Esophagus mucosa (tissue), 1 donor: ENCODE measurements at regions not wholly inside any gene's neighbourhood (a gene's known extent, or its start where the extent isn't known, plus 50 kb on each side); places are given as distances from the start of the nearest gene placed in this dataset.

Experiments used
- ATAC-seq: fragments of 200-7000 bp; cut with Tn5 transposase; one replicate; pipeline ENCODE4 v1.9.1; 2020
- donor health status: DM: yes; HTN: yes; CAD: no.

DNA sequence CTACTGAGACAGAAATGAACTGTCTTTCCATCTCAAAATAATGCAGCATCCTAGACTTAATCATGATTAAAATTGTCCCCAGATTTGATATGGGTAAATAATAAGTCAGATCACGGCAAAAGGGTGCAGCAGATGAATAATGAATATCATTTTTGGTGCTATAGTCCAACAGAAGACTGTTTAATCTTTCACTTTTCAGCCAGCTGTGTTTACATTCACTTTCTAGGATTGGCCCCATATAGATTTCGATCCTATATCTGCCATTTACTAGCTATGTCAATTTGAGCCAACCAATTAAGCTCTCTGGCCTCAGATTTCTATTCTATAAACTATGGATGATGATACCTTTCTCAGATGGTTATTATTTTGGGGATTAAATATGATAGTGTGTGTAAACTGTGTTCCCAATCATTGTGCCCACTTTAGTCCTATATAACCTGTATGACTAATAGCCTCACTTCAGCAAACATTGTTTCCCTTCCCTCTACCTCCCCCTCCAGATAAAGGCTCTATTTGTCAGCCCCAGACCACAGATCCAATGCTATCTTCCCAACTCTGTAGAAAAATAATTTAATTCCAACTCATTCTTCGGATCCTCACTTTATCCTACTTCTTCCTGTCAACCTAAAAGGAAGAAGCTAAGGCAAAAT lies 53.6 kb upstream of the NT5E start:
- no peak for ATAC-seq

DNA sequence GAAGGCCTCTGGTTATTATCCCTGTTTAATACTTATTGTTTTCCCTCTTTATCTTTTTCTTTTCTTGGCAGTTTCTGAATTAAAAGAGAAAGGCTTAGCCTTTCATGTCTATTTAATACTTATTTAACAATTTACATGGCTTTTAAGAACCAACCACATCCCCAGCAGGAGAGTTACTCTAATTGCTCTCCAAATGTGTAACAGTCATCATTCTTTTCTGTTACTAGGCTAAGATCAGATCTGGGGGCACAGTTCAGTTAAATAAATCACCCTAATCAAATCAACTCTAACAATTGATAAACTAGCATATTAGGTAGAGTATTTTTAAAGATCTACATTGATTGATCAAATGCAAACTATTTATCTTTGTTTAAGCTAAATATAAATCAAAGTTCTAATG lies 54.1 kb upstream of the NT5E start:
- no peak for ATAC-seq

DNA sequence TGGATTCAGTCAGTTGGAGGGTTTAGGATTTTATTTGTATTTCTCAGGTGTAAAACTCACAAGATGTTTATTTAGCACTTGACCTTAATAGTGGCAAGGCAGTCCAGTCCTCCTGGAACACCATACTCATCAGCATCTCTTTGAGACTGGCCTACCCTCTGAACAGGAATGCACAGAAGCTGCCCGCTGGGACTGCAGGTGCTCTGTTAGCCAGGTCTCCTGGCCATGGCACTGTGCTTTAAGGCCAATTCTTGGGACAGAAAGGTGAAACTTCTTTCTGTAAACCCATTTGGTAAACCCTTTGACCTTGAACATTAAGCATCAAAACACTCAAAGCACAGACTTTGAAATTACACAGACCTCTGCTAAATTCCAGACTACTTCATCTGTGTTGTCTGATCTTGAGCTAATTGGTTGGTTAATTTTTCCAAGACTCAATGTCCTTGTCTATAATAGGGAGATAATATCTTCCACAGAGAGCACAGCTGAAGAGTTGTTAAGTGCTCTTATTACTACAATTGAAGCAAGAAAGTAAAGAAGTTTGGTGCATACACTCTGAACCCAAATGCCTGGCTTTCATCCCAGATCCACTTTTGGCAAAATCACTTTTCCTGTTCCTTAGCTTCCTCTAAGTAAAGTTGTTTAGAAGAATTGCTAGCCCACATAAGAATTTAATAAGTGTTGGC lies 54.9 kb upstream of the NT5E start:
- no peak for ATAC-seq

DNA sequence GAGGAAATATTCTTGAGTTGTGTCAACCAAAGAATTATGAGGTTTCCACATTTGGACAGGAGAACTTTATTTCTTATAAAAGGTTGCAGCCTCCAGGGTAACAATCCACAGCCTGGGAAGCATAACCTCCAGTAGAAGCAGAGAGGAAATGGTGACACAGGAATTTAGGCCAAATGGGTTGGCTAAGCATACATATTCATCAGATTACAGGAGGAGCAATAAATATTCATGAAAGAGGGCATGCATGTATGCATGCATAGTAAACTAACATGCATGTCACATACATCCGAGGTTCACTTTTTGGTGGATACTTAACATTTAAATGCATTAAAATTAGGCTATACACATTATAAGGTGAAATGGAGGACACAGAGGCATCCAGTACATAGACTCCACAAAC lies 55.7 kb upstream of the NT5E start:
- no peak for ATAC-seq

DNA sequence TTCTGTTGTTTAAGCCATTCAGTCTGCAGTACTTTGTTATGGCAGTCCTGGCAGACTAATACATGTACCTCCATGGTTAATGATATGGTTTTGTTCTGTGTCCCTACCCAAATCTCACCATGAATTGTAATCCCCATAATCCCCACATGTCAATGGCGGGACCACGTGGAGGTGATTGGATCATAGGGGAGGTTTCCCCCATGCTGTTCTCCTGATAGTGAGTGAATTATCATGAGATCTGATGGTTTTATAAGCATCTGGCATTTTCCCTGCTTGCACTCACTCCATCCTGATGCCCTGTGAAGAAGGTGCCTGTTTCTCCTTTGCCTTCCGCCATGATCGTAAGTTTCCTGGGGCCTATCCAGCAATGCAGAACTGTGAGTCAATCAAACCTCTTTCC lies 57.5 kb upstream of the NT5E start:
- ATAC-seq = no peak

DNA sequence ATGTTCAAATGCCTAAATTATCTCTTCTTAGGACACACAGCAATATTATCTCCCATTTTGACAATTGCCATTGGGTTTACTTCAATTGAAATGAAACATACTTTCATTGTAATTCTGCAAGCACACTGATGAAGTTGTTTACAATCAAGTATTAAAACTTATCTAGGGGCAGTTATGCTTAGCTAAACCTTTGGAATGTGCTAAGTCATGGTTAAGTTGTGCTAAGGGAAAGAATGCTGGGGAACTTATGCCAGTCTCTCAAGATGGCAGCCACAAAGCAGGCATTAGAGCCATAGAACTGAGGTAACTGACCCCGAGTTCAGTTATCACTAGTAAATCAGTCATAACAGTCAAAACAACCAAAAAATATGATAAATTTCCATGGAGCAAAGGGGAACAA lies 59.1 kb upstream of the NT5E start:
- no peak for ATAC-seq

DNA sequence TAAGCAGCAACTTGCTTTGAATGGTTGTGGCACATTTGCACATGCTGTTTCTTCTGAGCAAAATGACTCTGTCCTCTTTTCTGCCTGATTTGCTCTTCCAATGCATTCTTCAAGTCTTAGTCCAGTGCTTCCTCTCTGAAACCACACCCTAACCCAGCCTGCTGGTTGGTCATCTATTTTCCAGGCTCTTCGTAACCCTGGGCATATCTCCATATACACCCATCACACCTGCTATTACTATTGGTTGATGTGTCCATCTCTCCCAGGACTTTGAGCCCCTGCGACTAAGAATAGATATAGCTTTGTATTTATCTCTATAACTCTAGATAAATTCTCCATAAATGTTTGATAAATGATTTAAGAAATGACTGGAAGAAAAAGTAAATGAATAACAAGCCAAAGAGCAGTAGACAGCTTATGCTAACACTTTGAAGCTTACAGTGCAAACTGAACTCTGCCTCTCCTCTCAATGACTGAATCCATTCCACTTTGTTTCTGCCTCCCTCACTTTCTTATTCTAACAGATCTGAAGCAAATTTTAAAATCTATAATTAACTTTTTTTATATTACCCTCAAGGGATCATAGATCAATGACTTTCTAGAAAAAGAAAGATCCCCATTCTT lies 59.7 kb upstream of the NT5E start:
- no peak for ATAC-seq

DNA sequence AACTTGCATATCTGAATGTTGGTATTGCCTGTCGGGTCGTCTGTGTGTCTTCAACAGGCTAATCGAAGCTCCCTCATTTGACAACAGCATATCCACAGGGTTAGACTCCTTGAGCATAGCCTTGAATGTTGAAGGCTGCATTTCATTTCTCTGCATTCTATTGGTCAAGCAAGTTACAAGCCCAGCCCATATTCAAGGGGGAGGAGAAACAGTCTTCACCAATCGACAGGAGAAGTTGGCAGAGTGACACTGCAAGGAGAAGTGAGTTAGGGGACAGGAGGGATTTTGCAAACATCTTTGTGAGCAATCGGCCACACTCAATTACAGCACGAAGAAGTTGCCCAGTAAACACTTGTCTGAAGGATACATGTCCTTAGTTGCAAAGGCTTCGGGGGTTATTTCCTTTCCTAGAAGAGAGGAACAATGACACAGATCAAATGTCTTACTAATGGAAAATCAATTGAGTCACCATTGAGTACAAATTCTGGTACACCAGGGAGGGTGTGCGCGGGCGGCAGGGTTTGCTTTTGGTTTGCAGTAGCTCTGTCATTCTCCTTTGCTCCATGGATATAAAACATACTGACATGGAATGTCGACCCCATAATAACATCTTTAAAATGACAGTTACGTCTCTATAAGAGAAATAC lies 60.6 kb upstream of the NT5E start:
- no peak for ATAC-seq

DNA sequence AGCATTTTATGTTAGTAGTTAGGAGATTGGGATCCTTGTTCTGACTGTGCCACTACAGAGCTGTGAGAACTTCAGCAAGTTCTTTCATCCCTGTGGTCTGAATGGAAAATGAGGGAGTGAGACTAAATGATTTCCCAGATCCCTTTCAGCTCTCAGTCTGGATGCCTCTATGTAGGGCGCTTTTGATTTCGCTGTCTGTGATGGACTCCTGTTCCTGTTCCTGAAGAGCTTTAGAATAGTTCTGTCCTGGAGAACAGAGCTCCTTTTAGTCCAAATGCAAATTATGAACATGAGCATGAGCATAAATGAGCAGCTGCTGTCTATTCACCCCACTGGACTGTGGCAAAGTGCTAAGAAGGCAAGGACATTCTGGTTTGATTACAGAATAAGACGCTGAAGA lies 61.4 kb upstream of the NT5E start:
- ATAC-seq = no peak

DNA sequence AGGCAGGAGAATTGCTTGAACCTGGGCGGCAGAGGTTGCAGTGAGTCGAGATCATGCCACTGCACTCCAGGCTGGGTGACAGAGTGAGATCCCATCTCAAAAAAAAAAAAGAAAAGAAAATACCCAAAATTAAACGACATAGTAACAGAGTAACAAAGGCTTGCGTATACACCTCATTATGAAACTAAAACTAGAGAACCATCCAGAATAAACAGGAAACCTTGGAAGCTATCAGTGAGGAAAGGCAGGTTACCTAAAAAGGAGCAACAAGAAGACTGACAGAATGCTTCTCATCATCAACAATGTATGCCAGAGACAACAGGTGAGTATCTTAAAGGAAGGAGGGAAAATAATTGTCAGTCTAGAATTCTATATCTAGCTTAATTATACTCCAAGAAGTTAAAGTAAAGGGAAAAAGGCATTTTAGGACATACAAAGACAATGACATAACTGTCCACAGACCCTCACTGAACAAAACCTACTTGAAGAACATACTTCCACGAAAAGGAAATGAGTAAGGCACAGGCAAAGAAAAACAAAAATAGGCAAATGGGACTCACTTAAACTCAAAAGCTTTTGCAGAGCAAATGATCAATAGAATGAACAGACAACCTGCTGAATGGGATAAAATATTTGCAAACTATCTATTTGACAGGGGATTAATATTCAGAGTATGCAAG lies 64.1 kb upstream of the NT5E start:
- no peak for ATAC-seq

DNA sequence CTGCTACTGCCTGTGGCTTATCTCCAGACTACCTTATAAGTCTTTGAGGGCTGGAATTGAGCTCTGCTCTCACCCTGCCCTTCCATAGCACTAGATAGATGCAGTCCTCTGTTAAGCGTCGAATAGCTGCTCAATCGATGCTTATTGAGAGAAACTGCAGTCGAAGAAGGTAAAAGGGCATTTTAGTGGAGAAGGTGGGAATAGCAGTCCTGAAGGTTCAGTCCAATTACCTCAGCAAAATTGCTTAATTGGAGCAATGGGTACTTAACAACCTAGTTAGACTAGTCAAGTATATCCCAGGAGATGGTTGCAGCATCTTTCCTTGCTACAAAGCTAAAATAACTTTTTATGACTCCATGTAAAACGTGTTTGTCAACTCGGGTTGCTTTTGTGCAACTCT lies 66.8 kb upstream of the NT5E start:
- ATAC-seq = no peak

DNA sequence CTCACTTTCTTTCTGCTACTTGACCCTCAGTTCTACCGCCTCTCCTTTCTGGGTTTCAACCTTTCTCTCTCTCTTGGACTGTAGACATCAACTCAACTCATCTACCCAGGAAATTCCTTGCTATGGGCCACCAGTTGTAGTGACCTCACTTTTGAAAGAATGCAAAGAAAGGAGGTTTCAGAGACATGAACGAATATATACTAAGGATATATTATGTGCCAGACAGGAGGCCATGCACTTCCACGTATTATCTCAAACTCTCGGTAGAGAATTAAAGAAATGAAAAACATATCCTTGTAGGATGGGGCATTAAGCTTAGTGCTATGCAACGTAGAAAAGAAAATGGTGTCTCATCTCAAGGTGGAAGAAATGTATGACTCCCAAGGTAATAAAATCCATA lies 67.3 kb upstream of the NT5E start:
- no peak for ATAC-seq

DNA sequence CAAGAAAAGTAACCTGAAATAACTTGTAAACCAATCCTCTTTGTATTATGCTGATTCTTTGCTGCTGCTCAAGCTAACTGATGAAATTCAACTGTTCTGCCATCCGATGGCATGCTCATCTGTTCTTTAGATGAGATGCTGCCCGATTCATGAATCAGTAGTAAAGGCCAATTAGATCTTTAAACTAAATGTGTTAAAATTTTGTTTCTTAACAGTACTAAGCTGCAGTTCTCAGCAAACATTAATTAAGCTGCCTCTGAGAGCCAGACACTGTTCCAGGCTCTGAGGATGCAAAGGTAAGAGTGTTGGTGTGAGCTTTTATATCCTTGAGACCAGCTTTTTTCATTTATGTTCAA lies 77.0 kb upstream of the NT5E start:
- ATAC-seq = no peak

DNA sequence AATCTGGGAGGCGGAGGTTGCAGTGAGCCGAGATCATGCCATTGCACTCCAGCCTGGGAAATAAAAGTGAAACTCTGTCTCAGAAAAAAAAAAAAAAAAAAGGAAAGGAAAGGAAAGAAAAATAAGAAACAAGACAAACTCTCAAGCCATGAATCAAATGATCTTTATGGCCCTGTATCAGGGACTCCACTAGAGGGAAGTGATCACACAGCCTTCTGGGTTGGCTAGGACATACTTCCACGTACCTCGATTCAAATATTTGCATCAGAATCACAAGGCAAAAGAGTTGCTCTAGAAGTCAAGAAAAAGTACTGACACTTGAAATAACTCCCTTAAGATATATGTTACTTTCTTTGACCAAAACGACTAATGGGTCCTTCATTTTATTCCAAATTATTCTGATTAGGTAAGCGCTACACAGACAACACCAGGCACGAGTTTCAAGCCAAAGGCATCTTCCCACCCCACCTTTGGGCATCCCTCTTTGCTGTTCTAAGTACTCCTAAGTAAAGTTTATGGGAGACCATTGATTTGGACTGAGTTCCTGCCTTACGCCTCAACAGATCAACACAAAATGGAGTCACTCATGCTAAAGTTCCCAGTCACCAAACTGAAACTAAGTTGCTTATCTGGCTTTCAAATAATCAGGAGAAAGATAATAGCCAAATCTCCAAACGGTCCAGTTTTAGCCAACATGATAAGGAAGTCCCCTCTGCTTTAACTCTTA lies 77.5 kb upstream of the NT5E start:
- ATAC-seq = no peak

DNA sequence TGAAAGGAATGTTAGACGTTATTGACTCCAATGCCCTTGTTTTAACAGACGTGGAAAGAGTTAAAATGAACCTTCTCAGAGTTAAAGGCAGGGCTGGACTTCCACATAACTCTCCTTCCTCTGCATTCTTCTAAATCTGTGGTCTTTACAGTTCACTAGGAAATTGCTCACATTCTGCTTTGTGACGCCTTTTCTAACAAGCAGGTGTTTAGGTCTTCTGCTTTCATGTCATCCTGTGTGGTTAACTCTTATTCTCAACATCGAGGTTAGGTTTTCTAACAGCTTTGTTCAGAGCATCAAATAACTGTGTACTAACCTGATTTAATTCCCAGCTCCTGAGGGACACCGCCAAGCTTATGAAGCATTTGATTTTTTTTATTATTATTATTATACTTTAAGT lies 81.3 kb upstream of the NT5E start:
- no peak for ATAC-seq

DNA sequence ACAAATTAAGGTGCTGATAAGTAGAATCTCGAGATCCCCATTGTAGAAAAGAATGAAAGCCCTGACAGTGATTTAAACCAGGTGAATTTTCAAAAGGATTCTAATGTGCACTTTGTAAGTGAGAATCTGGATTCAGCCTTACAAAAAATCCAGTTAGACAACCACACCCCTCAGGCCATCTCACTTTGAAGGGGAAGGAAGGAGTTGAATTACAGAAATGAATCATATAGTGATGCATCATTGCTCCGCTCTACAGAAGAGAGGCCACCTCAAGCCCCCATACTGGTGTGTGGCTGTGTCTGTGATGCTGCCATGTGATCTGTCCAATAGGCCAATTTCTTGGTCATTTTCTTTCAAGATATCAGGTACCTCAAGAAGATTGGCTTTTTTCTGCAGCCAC lies 85.5 kb upstream of the NT5E start:
- ATAC-seq = peak; percentile 93

DNA sequence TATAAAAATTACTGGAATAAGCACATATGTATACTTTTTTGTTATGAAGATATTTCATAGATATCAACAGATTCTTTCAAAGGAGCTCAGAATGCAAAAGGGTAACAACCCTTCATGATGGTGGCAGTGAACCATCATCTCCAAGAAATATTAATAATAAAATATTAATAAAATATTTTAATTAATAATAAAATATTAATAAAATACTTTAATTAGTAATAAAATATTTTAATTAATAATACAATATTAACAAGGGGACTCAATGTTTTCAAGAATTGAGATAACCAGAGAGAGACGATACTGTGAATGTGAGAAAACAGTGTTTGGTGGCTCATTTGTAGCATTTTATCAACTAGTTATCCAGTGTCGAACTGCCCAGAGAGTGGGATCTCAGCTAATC lies 86.0 kb upstream of the NT5E start:
- ATAC-seq = no peak

DNA sequence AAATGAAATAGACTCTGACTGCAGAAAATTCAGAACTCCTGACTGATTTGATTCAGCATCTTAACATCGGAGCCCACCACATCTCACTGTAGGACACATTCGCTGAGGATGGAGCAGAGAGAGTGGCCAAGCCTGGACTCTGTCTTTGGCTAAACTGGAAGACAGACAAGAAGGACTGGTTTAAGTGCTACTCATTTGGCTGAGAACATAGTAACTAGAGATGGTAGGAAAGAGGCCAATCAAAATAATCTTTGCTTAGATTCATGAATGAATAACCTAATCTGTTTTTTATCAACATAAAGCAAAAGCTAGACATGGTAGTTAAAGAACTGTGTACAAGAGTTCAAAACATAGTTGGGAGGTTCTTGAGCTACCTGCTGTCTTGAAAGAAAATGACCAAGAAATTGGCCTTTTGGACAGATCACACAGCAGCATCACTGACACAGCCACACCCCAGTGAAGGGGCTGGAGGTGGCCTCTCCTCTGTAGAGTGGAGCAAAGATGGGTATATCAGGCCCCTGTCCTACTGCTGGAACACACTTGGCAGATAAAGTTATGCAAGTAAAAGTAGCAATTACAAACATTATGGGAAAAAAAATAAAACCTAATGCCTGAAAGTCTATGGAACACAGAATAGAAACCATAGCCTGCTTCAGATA lies 87.1 kb upstream of the NT5E start:
- no peak for ATAC-seq

DNA sequence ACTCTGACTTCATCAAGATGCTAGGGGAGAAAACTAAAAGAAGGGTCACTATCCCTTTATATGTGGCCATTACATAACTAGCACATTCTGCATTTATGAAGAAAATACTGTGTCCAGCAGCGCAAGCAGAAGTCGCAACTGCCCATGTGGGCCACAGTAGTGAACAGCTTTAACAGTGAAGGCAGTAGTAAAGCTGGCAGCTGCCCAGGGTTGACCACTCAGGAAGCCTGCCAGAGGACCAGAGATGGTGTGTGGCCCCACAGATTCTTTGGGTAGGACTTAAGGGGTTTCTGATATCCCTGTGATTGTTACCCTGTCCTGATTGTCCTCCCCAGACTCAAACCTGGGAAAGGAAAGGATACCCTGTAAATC lies 88.3 kb upstream of the NT5E start:
- ATAC-seq = no peak

DNA sequence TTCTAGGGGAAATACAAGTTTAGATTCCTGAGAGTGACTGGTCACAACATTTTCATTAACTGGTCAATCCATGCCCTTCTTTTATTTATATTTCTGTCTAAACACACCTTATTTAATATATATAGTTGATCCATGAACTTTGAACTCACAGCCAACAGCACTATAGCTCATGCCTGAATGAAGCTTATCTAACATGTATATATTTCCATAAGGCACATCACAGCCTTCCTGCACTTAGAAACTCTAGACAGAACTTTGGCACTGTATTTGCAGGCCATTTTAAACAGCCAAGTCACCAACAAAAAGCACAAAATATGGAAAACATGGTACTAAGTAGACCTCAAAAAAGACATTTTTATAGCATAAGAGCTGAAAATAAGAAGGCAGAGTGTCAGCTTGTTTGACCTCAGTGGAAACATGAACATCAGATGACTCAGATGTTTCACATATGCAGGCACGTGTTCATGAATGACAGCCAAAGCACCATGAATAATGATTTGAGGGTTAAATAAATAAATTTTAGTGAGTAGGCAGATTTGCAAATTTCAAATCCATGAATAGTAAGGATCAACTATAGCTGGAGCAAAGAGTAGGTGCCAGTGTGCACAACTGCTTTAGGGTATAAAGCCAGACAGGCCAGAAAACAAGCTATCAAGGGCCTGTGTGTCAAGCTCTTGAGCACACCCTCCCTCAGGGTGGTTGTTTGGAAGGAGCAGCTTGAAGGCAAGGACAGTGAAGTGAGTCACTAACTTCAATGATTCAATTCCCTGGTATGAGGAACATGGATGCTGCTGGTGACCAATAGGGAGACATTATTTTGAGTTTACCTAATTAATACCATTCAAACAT lies 88.9 kb upstream of the NT5E start:
- peak; percentile 98 for ATAC-seq

DNA sequence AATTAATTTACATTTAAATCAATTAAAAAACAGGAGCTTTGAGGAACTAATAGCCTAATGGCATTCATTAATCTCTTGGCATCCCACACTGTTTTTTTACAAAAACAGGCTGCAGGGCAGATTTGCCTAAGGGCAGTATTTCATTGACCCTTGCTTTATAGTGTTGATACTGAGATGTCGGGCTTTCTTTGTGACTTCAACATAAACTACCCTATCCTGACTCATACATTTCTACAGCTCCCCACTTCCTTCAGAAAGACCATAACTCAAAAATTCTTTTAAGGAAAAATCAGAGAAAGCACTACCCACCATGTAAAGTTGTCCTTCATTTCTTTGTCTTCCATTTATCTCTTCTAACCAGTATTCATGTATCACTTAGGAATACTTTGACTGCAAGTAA lies 92.2 kb upstream of the NT5E start:
- ATAC-seq = no peak
